ENCODE measurements at regions not wholly inside any gene's neighbourhood (a gene's known extent, or its start where the extent isn't known, plus 50 kb on each side); places are given as distances from the start of the nearest gene placed in this dataset.
"Not testable (repeated sequence)": the region's sequence is repeated elsewhere in the genome, so short reads cannot be mapped to it uniquely, and the experiment has no call there.

GRCh38 chr14:34157651-34158050 lies 206.8 kb upstream of the EGLN3 start:
- intact Hi-C loops (cut with micrococcal nuclease): no loop called here
- H3K36me3 Mint-ChIP-seq (ENCODE audit: low read depth): no peaks in the 10 kb centered on the region
- H3K4me3 Mint-ChIP-seq: no peak overlapping the region
- no peak for DNase-seq
- CTCF ChIA-PET: no interaction called here
- H3K4me1 Mint-ChIP-seq (ENCODE audit: low read depth): peaks cover 5% of the 10 kb centered on the region
- no peaks in the 10 kb centered on the region for H3K9me3 Mint-ChIP-seq
- H3K27me3 Mint-ChIP-seq (ENCODE audit: low read depth): no peaks in the 10 kb centered on the region
- H3K27ac Mint-ChIP-seq: no peak overlapping the region

GRCh38 chr14:34147461-34147860 lies 196.6 kb upstream of the EGLN3 start:
- CTCF ChIA-PET: no interaction called here
- intact Hi-C loops (cut with micrococcal nuclease): no loop called here
- no peaks in the 10 kb centered on the region for H3K27me3 Mint-ChIP-seq (ENCODE audit: low read depth)

GRCh38 chr14:34140127-34140526 lies 189.3 kb upstream of the EGLN3 start:
- H3K4me3 Mint-ChIP-seq; DNase-seq; H3K27ac Mint-ChIP-seq; intact Hi-C loops (cut with micrococcal nuclease); H3K27me3 Mint-ChIP-seq (ENCODE audit: low read depth); H3K36me3 Mint-ChIP-seq (ENCODE audit: low read depth); H3K4me1 Mint-ChIP-seq (ENCODE audit: low read depth): not testable (repeated sequence)
- H3K9me3 Mint-ChIP-seq: peaks cover 24% of the 10 kb centered on the region
- CTCF ChIA-PET: interaction anchor here (0.6 to 1.6 kb wide), 2 partner anchors 87 to 1610 kb away, joined by 3 read pairs; no protein-coding TSS in a partner anchor

More at GRCh38 chr14:34147461-34147860, 196.6 kb upstream of the EGLN3 start:
- H3K4me1 Mint-ChIP-seq (ENCODE audit: low read depth): no peaks in the 10 kb centered on the region
- peaks cover 16% of the 10 kb centered on the region for H3K9me3 Mint-ChIP-seq
- no peaks in the 10 kb centered on the region for H3K36me3 Mint-ChIP-seq (ENCODE audit: low read depth)
- no peak overlapping the region for H3K4me3 Mint-ChIP-seq
- H3K27ac Mint-ChIP-seq: no peak overlapping the region
- no peak for DNase-seq

GRCh38 chr14:34139160-34140121 lies 188.6 kb upstream of the EGLN3 start:
- H3K27me3 Mint-ChIP-seq (ENCODE audit: low read depth); H3K4me3 Mint-ChIP-seq; H3K27ac Mint-ChIP-seq; H3K4me1 Mint-ChIP-seq (ENCODE audit: low read depth); DNase-seq; H3K36me3 Mint-ChIP-seq (ENCODE audit: low read depth); intact Hi-C loops (cut with micrococcal nuclease): not testable (repeated sequence)
- CTCF ChIA-PET: interaction anchor here (0.6 to 1.6 kb wide), 2 partner anchors 88 to 1610 kb away, joined by 3 read pairs; no protein-coding TSS in a partner anchor
- peaks cover 19% of the 10 kb centered on the region for H3K9me3 Mint-ChIP-seq

- H3K4me1 Mint-ChIP-seq (ENCODE audit: low read depth): no peaks in the 10 kb centered on the region
- no peak overlapping the region for H3K4me3 Mint-ChIP-seq
- no peaks in the 10 kb centered on the region for H3K36me3 Mint-ChIP-seq (ENCODE audit: low read depth)
- CTCF ChIA-PET: no interaction called here
- no peak for DNase-seq
- intact Hi-C loops (cut with micrococcal nuclease): no loop called here
- peaks cover 13% of the 10 kb centered on the region for H3K9me3 Mint-ChIP-seq
- H3K27ac Mint-ChIP-seq: no peak overlapping the region
- no peaks in the 10 kb centered on the region for H3K27me3 Mint-ChIP-seq (ENCODE audit: low read depth)
Observed at GRCh38 chr14:34138175-34138574, 187.3 kb upstream of the EGLN3 start.

GRCh38 chr14:34137001-34137745 lies 186.3 kb upstream of the EGLN3 start:
- Mint-ChIP-seq H3K4me3 (no peak overlapping the region), H3K27ac (no peak overlapping the region), H3K9me3 (peaks cover 7% of the 10 kb centered on the region), H3K4me1 (ENCODE audit: low read depth) (no peaks in the 10 kb centered on the region), H3K36me3 (ENCODE audit: low read depth) (no peaks in the 10 kb centered on the region), H3K27me3 (ENCODE audit: low read depth) (no peaks in the 10 kb centered on the region)
- intact Hi-C loops (cut with micrococcal nuclease): no loop called here
- DNase-seq: no peak
- CTCF ChIA-PET: no interaction called here

GRCh38 chr14:34135492-34135891 lies 184.6 kb upstream of the EGLN3 start:
- no peak overlapping the region for H3K27ac Mint-ChIP-seq
- intact Hi-C loops (cut with micrococcal nuclease): no loop called here
- DNase-seq: no peak
- H3K4me1 Mint-ChIP-seq (ENCODE audit: low read depth): no peaks in the 10 kb centered on the region
- H3K36me3 Mint-ChIP-seq (ENCODE audit: low read depth): no peaks in the 10 kb centered on the region
- H3K4me3 Mint-ChIP-seq: no peak overlapping the region
- no peaks in the 10 kb centered on the region for H3K9me3 Mint-ChIP-seq
- no peaks in the 10 kb centered on the region for H3K27me3 Mint-ChIP-seq (ENCODE audit: low read depth)
- CTCF ChIA-PET: no interaction called here

GRCh38 chr14:34134484-34134883 lies 183.6 kb upstream of the EGLN3 start:
- CTCF ChIA-PET: no interaction called here
- no peaks in the 10 kb centered on the region for H3K9me3 Mint-ChIP-seq
- intact Hi-C loops (cut with micrococcal nuclease): no loop called here
- no peaks in the 10 kb centered on the region for H3K4me1 Mint-ChIP-seq (ENCODE audit: low read depth)
- H3K27ac Mint-ChIP-seq: no peak overlapping the region
- no peaks in the 10 kb centered on the region for H3K27me3 Mint-ChIP-seq (ENCODE audit: low read depth)
- no peak overlapping the region for H3K4me3 Mint-ChIP-seq
- no peak for DNase-seq
- H3K36me3 Mint-ChIP-seq (ENCODE audit: low read depth): no peaks in the 10 kb centered on the region

GRCh38 chr14:34129927-34130552 lies 179.2 kb upstream of the EGLN3 start:
- H3K27ac Mint-ChIP-seq: no peak overlapping the region
- no peak for DNase-seq
- H3K4me3 Mint-ChIP-seq: no peak overlapping the region
- H3K27me3 Mint-ChIP-seq (ENCODE audit: low read depth): no peaks in the 10 kb centered on the region
- no peaks in the 10 kb centered on the region for H3K9me3 Mint-ChIP-seq
- intact Hi-C loops (cut with micrococcal nuclease): no loop called here
- H3K4me1 Mint-ChIP-seq (ENCODE audit: low read depth): no peaks in the 10 kb centered on the region
- H3K36me3 Mint-ChIP-seq (ENCODE audit: low read depth): no peaks in the 10 kb centered on the region
- CTCF ChIA-PET: no interaction called here

- no peaks in the 10 kb centered on the region for H3K27me3 Mint-ChIP-seq (ENCODE audit: low read depth)
- intact Hi-C loops (cut with micrococcal nuclease): no loop called here
- H3K36me3 Mint-ChIP-seq (ENCODE audit: low read depth): no peaks in the 10 kb centered on the region
- no peaks in the 10 kb centered on the region for H3K9me3 Mint-ChIP-seq
- DNase-seq: no peak
- H3K27ac Mint-ChIP-seq: no peak overlapping the region
- no peak overlapping the region for H3K4me3 Mint-ChIP-seq
- H3K4me1 Mint-ChIP-seq (ENCODE audit: low read depth): no peaks in the 10 kb centered on the region
- CTCF ChIA-PET: no interaction called here
Observed at GRCh38 chr14:34128665-34129064, 177.8 kb upstream of the EGLN3 start.

- CTCF ChIA-PET: no interaction called here
Observed at GRCh38 chr14:34126586-34126985, 175.7 kb upstream of the EGLN3 start.

GRCh38 chr14:34124585-34124984 lies 173.7 kb upstream of the EGLN3 start:
- no peaks in the 10 kb centered on the region for H3K36me3 Mint-ChIP-seq (ENCODE audit: low read depth)
- DNase-seq: no peak
- CTCF ChIA-PET: interaction anchor here (0.7 to 1.1 kb wide), 3 partner anchors 33 to 327 kb away, joined by 3 to 4 read pairs (median 3); no protein-coding TSS in a partner anchor
- H3K4me1 Mint-ChIP-seq (ENCODE audit: low read depth): no peaks in the 10 kb centered on the region
- H3K27ac Mint-ChIP-seq: no peak overlapping the region
- H3K27me3 Mint-ChIP-seq (ENCODE audit: low read depth): no peaks in the 10 kb centered on the region
- H3K9me3 Mint-ChIP-seq: no peaks in the 10 kb centered on the region
- no peak overlapping the region for H3K4me3 Mint-ChIP-seq
- intact Hi-C loops (cut with micrococcal nuclease): no loop called here

More at GRCh38 chr14:34126586-34126985, 175.7 kb upstream of the EGLN3 start:
- Mint-ChIP-seq H3K4me3 (no peak overlapping the region), H3K9me3 (no peaks in the 10 kb centered on the region), H3K27me3 (ENCODE audit: low read depth) (no peaks in the 10 kb centered on the region), H3K27ac (no peak overlapping the region), H3K4me1 (ENCODE audit: low read depth) (no peaks in the 10 kb centered on the region), H3K36me3 (ENCODE audit: low read depth) (no peaks in the 10 kb centered on the region)
- intact Hi-C loops (cut with micrococcal nuclease): no loop called here
- DNase-seq: no peak
